Transverse colon (tissue), 4 donors: ENCODE measurements at regions not wholly inside any gene's neighbourhood (a gene's known extent, or its start where the extent isn't known, plus 50 kb on each side); places are given as distances from the start of the nearest gene placed in this dataset.

Source experiments
- DNase-seq: peaks from one replicate; pipeline ENCODE4 v3.0.0-alpha.2; 2019
- H3K27ac ChIP-seq, 4 donors: fragments of 200-600 bp; sonication (generic); 2 replicates each; pipeline ENCODE4 v1.5.1; 2016 to 2018; ENCODE audit warnings: inconsistent platforms in 4 of 4
- H3K27me3 ChIP-seq: fragments of 200-600 bp; sonication (generic); 2 replicates; pipeline ENCODE4 v1.5.1; 2017; ENCODE audit warnings: inconsistent platforms
- H3K36me3 ChIP-seq, 4 donors: fragments of 200-600 bp; sonication (generic); 2 replicates each; pipeline ENCODE4 v1.5.1; 2017 to 2019; ENCODE audit warnings: inconsistent platforms in 4 of 4
- H3K4me1 ChIP-seq, 4 donors: fragments of 200-600 bp; sonication (generic); 2 replicates each; pipeline ENCODE4 v1.5.1; 2017 to 2020; ENCODE audit warnings: inconsistent platforms in 4 of 4
- H3K4me3 ChIP-seq, 4 donors: fragments of 200-600 bp; sonication (generic); 1 replicate in 1 of 4; 2 replicates in 3 of 4; pipeline versions ENCODE4 v1.5.1 to v1.6.1; 2017 to 2019; ENCODE audit warnings: inconsistent platforms in 4 of 4
- H3K9me3 ChIP-seq, 2 donors: fragments of 200-600 bp; sonication (generic); 2 replicates each; pipeline ENCODE4 v1.5.1; 2017 to 2019; ENCODE audit warnings: inconsistent platforms in 2 of 2
- CTCF ChIP-seq, 5 experiments: fragments of 200-600 bp in 3 of 5; fragments of 450-650 bp in 2 of 5; sonication (generic) in 3 of 5; IDR thresholded peaks; 1 replicate in 2 of 5; 2 replicates in 3 of 5; pipeline ENCODE4 v1.5.1; 2016 to 2017; ENCODE audit warnings: antibody characterized with exemption in 5 of 5, inconsistent platforms in 3 of 5, mild to moderate bottlenecking in 2 of 5, moderate library complexity in 1 of 5
- EP300 ChIP-seq: sonication (generic); formaldehyde crosslinking; IDR thresholded peaks from one replicate; pipeline ENCODE4 v1.6.1; 2017; ENCODE audit warnings: antibody characterized with exemption, low read depth
- POLR2A ChIP-seq: fragments of 450-650 bp; IDR thresholded peaks from one replicate; pipeline ENCODE4 v1.6.1; 2016; ENCODE audit warnings: antibody characterized with exemption, mild to moderate bottlenecking, moderate library complexity
- POLR2AphosphoS5 ChIP-seq, 3 donors: sonication (generic); formaldehyde crosslinking; IDR thresholded peaks; one replicate each; pipeline ENCODE4 v1.6.1; 2016; ENCODE audit warnings: antibody characterized with exemption in 3 of 3
- WGBS, 2 donors: methylation state at CpG; one replicate each; pipeline ENCODE4 v1.1.5; 2018; ENCODE audit warnings: low coverage in 1 of 2; 5-methylcytosine and 5-hydroxymethylcytosine counted together
- in situ Hi-C, 4 donors: fragments of 200-750 bp; cut with MboI; loops; one replicate each; pipeline versions ENCODE4 v1.15.0 to v1.15.1; 2017; ENCODE audit warnings: low sequenced_read_pairs in 3 of 4, low pct_ligation_motif_present in 1 of 4, low pct_unique_long_range_greater_than_20kb in 1 of 4
- intact Hi-C: fragments of 100-400 bp; cut with DNase I; formaldehyde crosslinking; loops from one replicate; pipeline ENCODE4 v1.15.1; 2023; ENCODE audit warnings: low total_unique reads

GRCh38 chr11:133657054-133657453 is 124.8 kb upstream of the OPCML start:
- in situ Hi-C loops = no loop called here
- no peaks in the 10 kb centered on the region for H3K4me1 ChIP-seq
- no peak overlapping the region for H3K27ac ChIP-seq
- WGBS, 2 donors = 60 to 67% methylated on average over 1 to 3 of the region's 3 CpGs
- H3K4me3 ChIP-seq = no peak overlapping the region
- no peaks in the 10 kb centered on the region for H3K27me3 ChIP-seq
- no peaks in the 10 kb centered on the region for H3K36me3 ChIP-seq
- H3K9me3 ChIP-seq = no peaks in the 10 kb centered on the region
- TF ChIP-seq POLR2AphosphoS5 (IDR thresholded peaks at IDR 0.05) (no peak), POLR2A (no peak), EP300 (no peak), CTCF (IDR thresholded peaks at IDR 0.05) (no peak)
- intact Hi-C loops = no loop called here
- no peak for DNase-seq

- no peak overlapping the region for H3K27ac ChIP-seq
- H3K27me3 ChIP-seq = no peaks in the 10 kb centered on the region
- no peaks in the 10 kb centered on the region for H3K9me3 ChIP-seq
- intact Hi-C loops = no loop called here
- no peak for TF ChIP-seq EP300
- TF ChIP-seq POLR2AphosphoS5 (IDR thresholded peaks at IDR 0.05) = no peak
- TF ChIP-seq POLR2A = no peak
- TF ChIP-seq CTCF (IDR thresholded peaks at IDR 0.05) = no peak
- in situ Hi-C loops = no loop called here
- no peak for DNase-seq
- H3K36me3 ChIP-seq = no peaks in the 10 kb centered on the region
- 80% methylated on average over 13 of the region's 13 CpGs; no CpG with 5 or more reads in 1 of the 2 donors for WGBS, 2 donors
- no peaks in the 10 kb centered on the region for H3K4me1 ChIP-seq
- no peak overlapping the region for H3K4me3 ChIP-seq
These were observed 123.9 kb upstream of the OPCML start for GRCh38 chr11:133656082-133656635.

GRCh38 chr11:133654630-133655212 is 122.4 kb upstream of the OPCML start:
- H3K36me3 ChIP-seq = no peaks in the 10 kb centered on the region
- no peak for DNase-seq
- in situ Hi-C loops = no loop called here
- no peak overlapping the region for H3K4me3 ChIP-seq
- TF ChIP-seq POLR2A = no peak
- no peak for TF ChIP-seq POLR2AphosphoS5 (IDR thresholded peaks at IDR 0.05)
- no peak for TF ChIP-seq EP300
- TF ChIP-seq CTCF (IDR thresholded peaks at IDR 0.05) = no peak
- H3K27ac ChIP-seq = no peak overlapping the region
- intact Hi-C loops = no loop called here
- WGBS, 2 donors = 66 to 74% methylated on average over 5 to 12 of the region's 12 CpGs
- no peaks in the 10 kb centered on the region for H3K4me1 ChIP-seq
- H3K27me3 ChIP-seq = no peaks in the 10 kb centered on the region
- H3K9me3 ChIP-seq = no peaks in the 10 kb centered on the region

GRCh38 chr11:133653336-133653735 is 121.0 kb upstream of the OPCML start:
- intact Hi-C loops = no loop called here
- 33 to 66% methylated on average over 1 to 5 of the region's 5 CpGs for WGBS, 2 donors
- in situ Hi-C loops = no loop called here

More at GRCh38 chr11:133653336-133653735, 121.0 kb upstream of the OPCML start:
- Histone ChIP-seq H3K36me3 (no peaks in the 10 kb centered on the region), H3K27ac (no peak overlapping the region), H3K4me3 (no peak overlapping the region), H3K27me3 (no peaks in the 10 kb centered on the region), H3K9me3 (no peaks in the 10 kb centered on the region), H3K4me1 (no peaks in the 10 kb centered on the region)
- TF ChIP-seq POLR2A (no peak), CTCF (IDR thresholded peaks at IDR 0.05) (no peak), POLR2AphosphoS5 (IDR thresholded peaks at IDR 0.05) (no peak), EP300 (no peak)
- DNase-seq = no peak
